ENCODE measurements at regions not wholly inside any gene's neighbourhood (a gene's known extent, or its start where the extent isn't known, plus 50 kb on each side); places are given as distances from the start of the nearest gene placed in this dataset.

GRCh38 chr16:85297881-85298280 is 185.6 kb upstream of the CIBAR2 start:
- no peak overlapping the region for H3K4me3 ChIP-seq (ENCODE audit: low read length)
- no peak for TF ChIP-seq ZNF274 (IDR thresholded peaks at IDR 0.05; ENCODE audit: low read depth, low read length)

GRCh38 chr16:85300406-85300968 is 188.2 kb upstream of the CIBAR2 start:
- no peak for TF ChIP-seq ZNF274 (IDR thresholded peaks at IDR 0.05; ENCODE audit: low read depth, low read length)
- H3K4me3 ChIP-seq (ENCODE audit: low read length), result no peak overlapping the region

GRCh38 chr16:85301231-85301630 is 189.0 kb upstream of the CIBAR2 start:
- no peak overlapping the region for H3K4me3 ChIP-seq (ENCODE audit: low read length)
- no peak for TF ChIP-seq ZNF274 (IDR thresholded peaks at IDR 0.05; ENCODE audit: low read depth, low read length)

- H3K4me3 ChIP-seq (ENCODE audit: low read length), result no peak overlapping the region
- no peak for TF ChIP-seq ZNF274 (IDR thresholded peaks at IDR 0.05; ENCODE audit: low read depth, low read length)
Observed at GRCh38 chr16:85302018-85302847, 190.0 kb upstream of the CIBAR2 start.

GRCh38 chr16:85302848-85303353 is 190.6 kb upstream of the CIBAR2 start:
- no peak for TF ChIP-seq ZNF274 (IDR thresholded peaks at IDR 0.05; ENCODE audit: low read depth, low read length)
- no peak overlapping the region for H3K4me3 ChIP-seq (ENCODE audit: low read length)

GRCh38 chr16:85303354-85303883 is 191.1 kb upstream of the CIBAR2 start:
- TF ChIP-seq ZNF274 (IDR thresholded peaks at IDR 0.05; ENCODE audit: low read depth, low read length), result no peak
- no peak overlapping the region for H3K4me3 ChIP-seq (ENCODE audit: low read length)

GRCh38 chr16:85304337-85304736 is 192.1 kb upstream of the CIBAR2 start:
- no peak overlapping the region for H3K4me3 ChIP-seq (ENCODE audit: low read length)
- no peak for TF ChIP-seq ZNF274 (IDR thresholded peaks at IDR 0.05; ENCODE audit: low read depth, low read length)

- H3K4me3 ChIP-seq (ENCODE audit: low read length), result no peak overlapping the region
- no peak for TF ChIP-seq ZNF274 (IDR thresholded peaks at IDR 0.05; ENCODE audit: low read depth, low read length)
Observed at GRCh38 chr16:85306071-85306792, 194.0 kb upstream of the CIBAR2 start.

- no peak for TF ChIP-seq ZNF274 (IDR thresholded peaks at IDR 0.05; ENCODE audit: low read depth, low read length)
- no peak overlapping the region for H3K4me3 ChIP-seq (ENCODE audit: low read length)
Observed at GRCh38 chr16:85306793-85307551, 194.7 kb upstream of the CIBAR2 start.

GRCh38 chr16:85307552-85308364 is 195.5 kb upstream of the CIBAR2 start:
- H3K4me3 ChIP-seq (ENCODE audit: low read length), result no peak overlapping the region

GRCh38 chr16:85308611-85309540 is 196.6 kb upstream of the CIBAR2 start:
- H3K4me3 ChIP-seq (ENCODE audit: low read length), result no peak overlapping the region
- TF ChIP-seq ZNF274 (IDR thresholded peaks at IDR 0.05; ENCODE audit: low read depth, low read length), result no peak

More at GRCh38 chr16:85307552-85308364, 195.5 kb upstream of the CIBAR2 start:
- no peak for TF ChIP-seq ZNF274 (IDR thresholded peaks at IDR 0.05; ENCODE audit: low read depth, low read length)
